H1 (cell line): ENCODE measurements at regions not wholly inside any gene's neighbourhood (a gene's known extent, or its start where the extent isn't known, plus 50 kb on each side); places are given as distances from the start of the nearest gene placed in this dataset.

ENCODE experiments used
- BCL11A ChIP-seq, 2 experiments: IDR thresholded peaks; one replicate each; pipeline ENCODE4 v1.6.1; 2011; ENCODE audit warnings: low read depth in 2 of 2, low read length in 2 of 2, mild to moderate bottlenecking in 2 of 2
- BRCA1 ChIP-seq: IDR thresholded peaks from 2 replicates; pipeline ENCODE4 v1.6.1; 2012; ENCODE audit warnings: low read depth, low read length, improper control_type of control experiment
- CEBPB ChIP-seq: IDR thresholded peaks from 2 replicates; pipeline ENCODE4 v1.6.1; 2012; ENCODE audit warnings: low read depth, low read length
- EP300 ChIP-seq, 2 experiments: IDR thresholded peaks; 1 replicate in 1 of 2; 2 replicates in 1 of 2; pipeline ENCODE4 v1.6.1; 2011 to 2012; ENCODE audit warnings: low read depth in 2 of 2, low read length in 2 of 2, mild to moderate bottlenecking in 2 of 2, borderline replicate concordance in 1 of 2, inconsistent platforms in 1 of 2, moderate library complexity in 1 of 2
- EZH2 ChIP-seq: fragments of 200-600 bp; sonication (generic); IDR thresholded peaks from 2 replicates; pipeline ENCODE4 v1.7.1; 2012; ENCODE audit warnings: low read depth, mild to moderate bottlenecking, moderate library complexity, low read length, inconsistent platforms; ENCODE audit not compliant: severe bottlenecking
- JUND ChIP-seq: IDR thresholded peaks from 2 replicates; pipeline ENCODE4 v1.6.1; 2011; ENCODE audit warnings: mild to moderate bottlenecking, improper control_type of control experiment, low read length
- POLR2A ChIP-seq, 2 experiments: IDR thresholded peaks; 1 replicate in 1 of 2; 2 replicates in 1 of 2; pipeline ENCODE4 v1.6.1; 2011; ENCODE audit warnings: low read depth in 2 of 2, low read length in 2 of 2, mild to moderate bottlenecking in 2 of 2; ENCODE audit errors: control extremely low read depth in 1 of 2
- RXRA ChIP-seq: IDR thresholded peaks from 2 replicates; pipeline ENCODE4 v1.6.1; 2011; ENCODE audit warnings: low read depth, mild to moderate bottlenecking, low read length, moderate library complexity; ENCODE audit not compliant: insufficient read depth
- SIN3A ChIP-seq, 2 experiments: IDR thresholded peaks in 1 of 2; conservative IDR thresholded peaks in 1 of 2; 2 replicates each; pipeline ENCODE4 v1.6.1; 2011 to 2012; ENCODE audit warnings: low read length in 2 of 2, improper control_type of control experiment in 1 of 2, low read depth in 1 of 2, mild to moderate bottlenecking in 1 of 2
- SRF ChIP-seq: IDR thresholded peaks from 2 replicates; pipeline ENCODE4 v1.6.1; 2011; ENCODE audit warnings: mild to moderate bottlenecking, low read depth, low read length, moderate library complexity
- TEAD4 ChIP-seq: IDR thresholded peaks from 2 replicates; pipeline ENCODE4 v1.6.1; 2012; ENCODE audit warnings: low read depth, low read length, inconsistent platforms, mixed read lengths
- YY1 ChIP-seq: IDR thresholded peaks from 2 replicates; pipeline ENCODE4 v1.6.1; 2011; ENCODE audit warnings: low read depth, mild to moderate bottlenecking, low read length
- TF ChIP-seq, protein P1 (sequence below), 3 experiments: IDR thresholded peaks; 1 replicate in 2 of 3; 2 replicates in 1 of 3; pipeline versions ENCODE4 v1.5.1 to v1.6.1; 2011; ENCODE audit warnings: low read length in 3 of 3, mild to moderate bottlenecking in 3 of 3, inconsistent platforms in 2 of 3, low read depth in 1 of 3, moderate library complexity in 1 of 3; ENCODE audit not compliant: insufficient read depth in 1 of 3; ENCODE audit errors: control extremely low read depth in 1 of 3
- TF ChIP-seq, protein P2 (sequence below): IDR thresholded peaks from 2 replicates; pipeline ENCODE4 v1.6.1; 2012; ENCODE audit warnings: inconsistent platforms

DNA sequence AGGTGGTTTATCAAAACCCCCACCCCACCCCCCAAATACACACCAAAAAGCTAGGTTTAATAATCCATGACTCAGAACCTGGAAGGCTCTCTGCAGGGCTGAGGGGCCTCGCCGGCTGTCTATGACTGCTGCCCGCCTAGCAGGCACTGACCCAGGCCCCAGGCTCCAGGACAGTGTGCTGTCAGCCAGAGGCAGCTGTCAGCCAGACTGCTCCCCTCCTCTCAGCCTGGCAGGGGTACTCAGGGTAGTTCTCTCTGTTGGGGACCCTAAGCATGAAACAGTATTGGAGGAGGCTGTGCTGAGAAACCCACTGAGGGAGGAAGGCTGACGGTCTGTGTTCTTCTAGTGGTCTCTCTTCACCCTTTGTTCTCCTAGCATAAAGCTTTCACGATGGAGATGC lies 90.3 kb downstream of the CCDC185 start:
- TF ChIP-seq YY1 (no peak), POLR2A (IDR thresholded peaks at IDR 0.05; ENCODE audit: control extremely low read depth in 1 of 2, low read depth in 2 of 2, low read length in 2 of 2) (no peak), EP300 (IDR thresholded peaks at IDR 0.05; ENCODE audit: borderline replicate concordance in 1 of 2, low read depth in 2 of 2, low read length in 2 of 2) (no peak), TEAD4 (no peak), CEBPB (no peak), JUND (no peak), BCL11A (IDR thresholded peaks at IDR 0.05; ENCODE audit: low read depth in 2 of 2, low read length in 2 of 2) (no peak), BRCA1 (no peak), RXRA (no peak), EZH2 (no peak), SIN3A (conservative IDR thresholded peaks at IDR 0.05 in 1 of 2, IDR thresholded peaks at IDR 0.05 in 1 of 2; ENCODE audit: low read depth in 1 of 2, low read length in 2 of 2) (no peak), SRF (no peak)
- TF ChIP-seq, protein P1, sequence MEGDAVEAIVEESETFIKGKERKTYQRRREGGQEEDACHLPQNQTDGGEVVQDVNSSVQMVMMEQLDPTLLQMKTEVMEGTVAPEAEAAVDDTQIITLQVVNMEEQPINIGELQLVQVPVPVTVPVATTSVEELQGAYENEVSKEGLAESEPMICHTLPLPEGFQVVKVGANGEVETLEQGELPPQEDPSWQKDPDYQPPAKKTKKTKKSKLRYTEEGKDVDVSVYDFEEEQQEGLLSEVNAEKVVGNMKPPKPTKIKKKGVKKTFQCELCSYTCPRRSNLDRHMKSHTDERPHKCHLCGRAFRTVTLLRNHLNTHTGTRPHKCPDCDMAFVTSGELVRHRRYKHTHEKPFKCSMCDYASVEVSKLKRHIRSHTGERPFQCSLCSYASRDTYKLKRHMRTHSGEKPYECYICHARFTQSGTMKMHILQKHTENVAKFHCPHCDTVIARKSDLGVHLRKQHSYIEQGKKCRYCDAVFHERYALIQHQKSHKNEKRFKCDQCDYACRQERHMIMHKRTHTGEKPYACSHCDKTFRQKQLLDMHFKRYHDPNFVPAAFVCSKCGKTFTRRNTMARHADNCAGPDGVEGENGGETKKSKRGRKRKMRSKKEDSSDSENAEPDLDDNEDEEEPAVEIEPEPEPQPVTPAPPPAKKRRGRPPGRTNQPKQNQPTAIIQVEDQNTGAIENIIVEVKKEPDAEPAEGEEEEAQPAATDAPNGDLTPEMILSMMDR (IDR thresholded peaks at IDR 0.05; ENCODE audit: control extremely low read depth in 1 of 3, insufficient read depth in 1 of 3, low read depth in 1 of 3, low read length in 3 of 3): no peak
- TF ChIP-seq, protein P2, sequence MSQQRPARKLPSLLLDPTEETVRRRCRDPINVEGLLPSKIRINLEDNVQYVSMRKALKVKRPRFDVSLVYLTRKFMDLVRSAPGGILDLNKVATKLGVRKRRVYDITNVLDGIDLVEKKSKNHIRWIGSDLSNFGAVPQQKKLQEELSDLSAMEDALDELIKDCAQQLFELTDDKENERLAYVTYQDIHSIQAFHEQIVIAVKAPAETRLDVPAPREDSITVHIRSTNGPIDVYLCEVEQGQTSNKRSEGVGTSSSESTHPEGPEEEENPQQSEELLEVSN: no peak
